ENCODE measurements at regions not wholly inside any gene's neighbourhood (a gene's known extent, or its start where the extent isn't known, plus 50 kb on each side); places are given as distances from the start of the nearest gene placed in this dataset.

- TF ChIP-seq EZH2phosphoT487 (IDR thresholded peaks at IDR 0.05; ENCODE audit: borderline replicate concordance, low read length) = no peak
- TF ChIP-seq CTCF (IDR thresholded peaks at IDR 0.05; ENCODE audit: low read depth, low read length, poor library complexity, severe bottlenecking) = no peak
- H4K20me1 ChIP-seq (ENCODE audit: control insufficient read depth, insufficient read depth, low read depth, low read length) = no peaks in the 10 kb centered on the region
- H3F3A ChIP-seq (ENCODE audit: control insufficient read depth, insufficient read depth) = no peaks in the 10 kb centered on the region
- no peaks in the 10 kb centered on the region for H3K36me3 ChIP-seq (ENCODE audit: control insufficient read depth, low read length)
- no peaks in the 10 kb centered on the region for H3K79me2 ChIP-seq (ENCODE audit: control insufficient read depth, low read length)
- H3K9me2 ChIP-seq (replicated peaks; ENCODE audit: control insufficient read depth, low read length) = no peaks in the 10 kb centered on the region
- H3K27me3 ChIP-seq (ENCODE audit: control insufficient read depth, low read length) = no peaks in the 10 kb centered on the region
- H3K27ac ChIP-seq (ENCODE audit: low read depth, low read length) = no peak overlapping the region
- H3K9me3 ChIP-seq (ENCODE audit: control insufficient read depth, insufficient read depth, low read length) = no peaks in the 10 kb centered on the region
- H3K4me1 ChIP-seq (ENCODE audit: control insufficient read depth, low read length) = no peaks in the 10 kb centered on the region
- H3K4me3 ChIP-seq (ENCODE audit: low read length) = no peak overlapping the region
- no peak overlapping the region for H3K4me2 ChIP-seq (ENCODE audit: low read length)
These were observed 669.3 kb downstream of the NLGN4X start for GRCh38 chrX:5559386-5559785.

- H3K36me3 ChIP-seq (ENCODE audit: control insufficient read depth, low read length) = no peaks in the 10 kb centered on the region
- no peaks in the 10 kb centered on the region for H3K9me3 ChIP-seq (ENCODE audit: control insufficient read depth, insufficient read depth, low read length)
- no peaks in the 10 kb centered on the region for H3K27me3 ChIP-seq (ENCODE audit: control insufficient read depth, low read length)
- no peaks in the 10 kb centered on the region for H3K4me1 ChIP-seq (ENCODE audit: control insufficient read depth, low read length)
- H3K9me2 ChIP-seq (replicated peaks; ENCODE audit: control insufficient read depth, low read length) = no peaks in the 10 kb centered on the region
- H3K4me3 ChIP-seq (ENCODE audit: low read length) = no peak overlapping the region
- no peak overlapping the region for H3K27ac ChIP-seq (ENCODE audit: low read depth, low read length)
- H3K79me2 ChIP-seq (ENCODE audit: control insufficient read depth, low read length) = no peaks in the 10 kb centered on the region
- no peaks in the 10 kb centered on the region for H4K20me1 ChIP-seq (ENCODE audit: control insufficient read depth, insufficient read depth, low read depth, low read length)
- H3K4me2 ChIP-seq (ENCODE audit: low read length) = no peak overlapping the region
- no peaks in the 10 kb centered on the region for H3F3A ChIP-seq (ENCODE audit: control insufficient read depth, insufficient read depth)
- no peak for TF ChIP-seq EZH2phosphoT487 (IDR thresholded peaks at IDR 0.05; ENCODE audit: borderline replicate concordance, low read length)
- TF ChIP-seq CTCF (IDR thresholded peaks at IDR 0.05; ENCODE audit: low read depth, low read length, poor library complexity, severe bottlenecking) = no peak
These were observed 679.2 kb downstream of the NLGN4X start for GRCh38 chrX:5549512-5549911.

GRCh38 chrX:5537098-5537497, 691.6 kb downstream of the NLGN4X start:
- H3K79me2 ChIP-seq (ENCODE audit: control insufficient read depth, low read length) = no peaks in the 10 kb centered on the region
- H3K27me3 ChIP-seq (ENCODE audit: control insufficient read depth, low read length) = no peaks in the 10 kb centered on the region
- H3K9me3 ChIP-seq (ENCODE audit: control insufficient read depth, insufficient read depth, low read length) = no peaks in the 10 kb centered on the region
- no peaks in the 10 kb centered on the region for H3K4me1 ChIP-seq (ENCODE audit: control insufficient read depth, low read length)
- TF ChIP-seq CTCF (IDR thresholded peaks at IDR 0.05; ENCODE audit: low read depth, low read length, poor library complexity, severe bottlenecking) (no peak), EZH2phosphoT487 (IDR thresholded peaks at IDR 0.05; ENCODE audit: borderline replicate concordance, low read length) (no peak)
- no peaks in the 10 kb centered on the region for H3F3A ChIP-seq (ENCODE audit: control insufficient read depth, insufficient read depth)
- no peaks in the 10 kb centered on the region for H3K36me3 ChIP-seq (ENCODE audit: control insufficient read depth, low read length)
- no peaks in the 10 kb centered on the region for H4K20me1 ChIP-seq (ENCODE audit: control insufficient read depth, insufficient read depth, low read depth, low read length)
- no peaks in the 10 kb centered on the region for H3K9me2 ChIP-seq (replicated peaks; ENCODE audit: control insufficient read depth, low read length)
- no peak overlapping the region for H3K4me3 ChIP-seq (ENCODE audit: low read length)
- H3K27ac ChIP-seq (ENCODE audit: low read depth, low read length) = no peak overlapping the region
- no peak overlapping the region for H3K4me2 ChIP-seq (ENCODE audit: low read length)

- H3K27ac ChIP-seq (ENCODE audit: low read depth, low read length) = no peak overlapping the region
- H3K27me3 ChIP-seq (ENCODE audit: control insufficient read depth, low read length) = no peaks in the 10 kb centered on the region
- H3K79me2 ChIP-seq (ENCODE audit: control insufficient read depth, low read length) = no peaks in the 10 kb centered on the region
- no peak overlapping the region for H3K4me2 ChIP-seq (ENCODE audit: low read length)
- no peaks in the 10 kb centered on the region for H3K36me3 ChIP-seq (ENCODE audit: control insufficient read depth, low read length)
- TF ChIP-seq EZH2phosphoT487 (IDR thresholded peaks at IDR 0.05; ENCODE audit: borderline replicate concordance, low read length) (no peak), CTCF (IDR thresholded peaks at IDR 0.05; ENCODE audit: low read depth, low read length, poor library complexity, severe bottlenecking) (no peak)
- no peak overlapping the region for H3K4me3 ChIP-seq (ENCODE audit: low read length)
- H3K9me2 ChIP-seq (replicated peaks; ENCODE audit: control insufficient read depth, low read length) = no peaks in the 10 kb centered on the region
- H3K4me1 ChIP-seq (ENCODE audit: control insufficient read depth, low read length) = no peaks in the 10 kb centered on the region
- H3F3A ChIP-seq (ENCODE audit: control insufficient read depth, insufficient read depth) = no peaks in the 10 kb centered on the region
- no peaks in the 10 kb centered on the region for H4K20me1 ChIP-seq (ENCODE audit: control insufficient read depth, insufficient read depth, low read depth, low read length)
- no peaks in the 10 kb centered on the region for H3K9me3 ChIP-seq (ENCODE audit: control insufficient read depth, insufficient read depth, low read length)
These were observed 692.4 kb downstream of the NLGN4X start for GRCh38 chrX:5536261-5536660.

All from DOHH2 (cell line).